ENCODE measurements at regions not wholly inside any gene's neighbourhood (a gene's known extent, or its start where the extent isn't known, plus 50 kb on each side); places are given as distances from the start of the nearest gene placed in this dataset.

DNA sequence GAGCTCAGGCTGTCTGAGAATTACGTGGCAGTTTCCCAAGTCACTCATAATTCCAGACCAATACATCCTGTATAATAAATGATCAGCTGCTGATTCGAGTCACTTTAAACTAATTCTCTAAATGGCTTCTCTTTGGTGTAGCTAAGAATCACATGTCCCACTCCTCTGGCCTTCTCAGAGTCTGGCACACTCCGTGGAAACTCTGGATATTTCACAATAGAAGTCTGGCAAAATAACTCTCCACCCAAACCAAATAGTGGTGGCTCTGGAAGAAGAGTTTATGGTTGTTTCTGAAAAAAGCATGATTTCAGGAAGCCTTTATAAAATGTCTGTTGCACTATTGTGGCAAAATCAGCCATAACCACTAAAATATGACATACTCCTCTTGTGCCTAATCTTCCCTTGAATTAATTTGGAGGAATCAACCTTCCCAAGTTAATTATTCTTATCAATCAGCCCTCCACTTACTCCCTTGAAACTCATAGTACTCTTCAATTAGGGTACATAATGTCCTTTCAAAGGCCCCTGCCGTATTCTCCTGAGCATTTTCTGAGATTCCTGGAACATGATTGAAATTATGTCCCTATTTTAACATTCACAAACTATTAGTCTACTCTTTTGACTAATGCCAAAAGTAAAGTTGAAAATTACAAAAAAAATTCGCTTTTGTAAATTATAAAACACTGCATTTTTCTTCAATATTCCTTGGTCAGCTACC, 991.6 kb downstream of the FAT4 start:
- TF ChIP-seq, protein P1, sequence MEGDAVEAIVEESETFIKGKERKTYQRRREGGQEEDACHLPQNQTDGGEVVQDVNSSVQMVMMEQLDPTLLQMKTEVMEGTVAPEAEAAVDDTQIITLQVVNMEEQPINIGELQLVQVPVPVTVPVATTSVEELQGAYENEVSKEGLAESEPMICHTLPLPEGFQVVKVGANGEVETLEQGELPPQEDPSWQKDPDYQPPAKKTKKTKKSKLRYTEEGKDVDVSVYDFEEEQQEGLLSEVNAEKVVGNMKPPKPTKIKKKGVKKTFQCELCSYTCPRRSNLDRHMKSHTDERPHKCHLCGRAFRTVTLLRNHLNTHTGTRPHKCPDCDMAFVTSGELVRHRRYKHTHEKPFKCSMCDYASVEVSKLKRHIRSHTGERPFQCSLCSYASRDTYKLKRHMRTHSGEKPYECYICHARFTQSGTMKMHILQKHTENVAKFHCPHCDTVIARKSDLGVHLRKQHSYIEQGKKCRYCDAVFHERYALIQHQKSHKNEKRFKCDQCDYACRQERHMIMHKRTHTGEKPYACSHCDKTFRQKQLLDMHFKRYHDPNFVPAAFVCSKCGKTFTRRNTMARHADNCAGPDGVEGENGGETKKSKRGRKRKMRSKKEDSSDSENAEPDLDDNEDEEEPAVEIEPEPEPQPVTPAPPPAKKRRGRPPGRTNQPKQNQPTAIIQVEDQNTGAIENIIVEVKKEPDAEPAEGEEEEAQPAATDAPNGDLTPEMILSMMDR (IDR thresholded peaks at IDR 0.05) = no peak
- no peak for TF ChIP-seq POLR2AphosphoS5 (IDR thresholded peaks at IDR 0.05; ENCODE audit: insufficient read depth in 1 of 2, low read depth in 1 of 2)
